ENCODE measurements at regions not wholly inside any gene's neighbourhood (a gene's known extent, or its start where the extent isn't known, plus 50 kb on each side); places are given as distances from the start of the nearest gene placed in this dataset.

- no peaks in the 10 kb centered on the region for H3K4me1 ChIP-seq (ENCODE audit: insufficient read depth, low read length)
- H3K9ac ChIP-seq (ENCODE audit: low read length) = no peak overlapping the region
- H3K4me1 Mint-ChIP-seq (ENCODE audit: low read depth, unreplicated experiment) = peaks cover 3% of the 10 kb centered on the region
- no peak for FAIRE-seq
- peaks cover 1% of the 10 kb centered on the region for H3K36me3 Mint-ChIP-seq (ENCODE audit: low read depth, unreplicated experiment)
- no peak overlapping the region for H3K4me3 ChIP-seq (ENCODE audit: insufficient read depth, low read depth, low read length)
- H3K9me3 ChIP-seq (ENCODE audit: insufficient read depth, low read depth, low read length) = no peaks in the 10 kb centered on the region
- H3K79me2 ChIP-seq (ENCODE audit: insufficient read depth, low read length) = no peaks in the 10 kb centered on the region
- no peak overlapping the region for H3K4me2 ChIP-seq (ENCODE audit: low read length)
- peaks cover 14% of the 10 kb centered on the region for H3K9me3 Mint-ChIP-seq (ENCODE audit: unreplicated experiment)
- TF ChIP-seq EZH2 (IDR thresholded peaks at IDR 0.05; ENCODE audit: insufficient read depth, low read length) = no peak
- TF ChIP-seq CTCF (IDR thresholded peaks at IDR 0.05; ENCODE audit: insufficient read depth, low read depth, low read length) = no peak
- no peaks in the 10 kb centered on the region for H3K36me3 ChIP-seq (ENCODE audit: insufficient read depth, low read length)
- H3K27ac ChIP-seq (ENCODE audit: low read depth, low read length) = no peak overlapping the region
- H3K27me3 Mint-ChIP-seq (ENCODE audit: low read depth, unreplicated experiment) = no peaks in the 10 kb centered on the region
- no peaks in the 10 kb centered on the region for H4K20me1 ChIP-seq (ENCODE audit: insufficient read depth, low read length)
- H3K27me3 ChIP-seq (ENCODE audit: insufficient read depth, low read length) = no peaks in the 10 kb centered on the region
- DNase-seq (ENCODE audit: low read depth) = no peak
- no peak overlapping the region for H3K27ac Mint-ChIP-seq (ENCODE audit: unreplicated experiment)
- no peak overlapping the region for H3K4me3 Mint-ChIP-seq (ENCODE audit: unreplicated experiment)
- no peak overlapping the region for H2AFZ ChIP-seq (ENCODE audit: low read depth, low read length)
Measured at GRCh38 chr2:15116830-15117229, 444.3 kb downstream of the NBAS start.
